Dedifferentiated amniotic fluid mesenchymal stem cell (primary cell): ENCODE measurements at regions not wholly inside any gene's neighbourhood (a gene's known extent, or its start where the extent isn't known, plus 50 kb on each side); places are given as distances from the start of the nearest gene placed in this dataset.

ENCODE experiments used
- DNase-seq: peaks from one replicate; pipeline ENCODE4 v3.0.0-alpha.2; 2016; ENCODE audit errors: extremely low spot score

DNA sequence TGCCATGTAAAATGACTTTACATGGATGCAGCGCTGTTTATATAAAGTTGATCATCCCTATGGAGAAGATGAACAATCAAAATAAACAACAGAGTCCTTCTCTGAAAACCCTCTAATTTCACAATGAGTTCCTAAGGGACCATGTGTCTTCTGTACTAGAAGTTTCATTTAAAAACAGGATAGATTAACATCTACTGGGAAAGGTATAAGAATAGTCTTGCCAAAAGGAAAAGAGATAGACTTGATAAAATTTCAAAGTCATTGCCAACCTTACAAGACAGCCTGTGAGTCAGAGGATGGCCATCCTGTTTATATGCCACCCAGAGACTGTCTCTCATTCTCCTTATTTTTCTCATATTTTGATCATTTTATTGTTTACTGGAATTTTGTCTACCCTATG is 367.1 kb upstream of the PDE4D start:
- DNase-seq = no peak

DNA sequence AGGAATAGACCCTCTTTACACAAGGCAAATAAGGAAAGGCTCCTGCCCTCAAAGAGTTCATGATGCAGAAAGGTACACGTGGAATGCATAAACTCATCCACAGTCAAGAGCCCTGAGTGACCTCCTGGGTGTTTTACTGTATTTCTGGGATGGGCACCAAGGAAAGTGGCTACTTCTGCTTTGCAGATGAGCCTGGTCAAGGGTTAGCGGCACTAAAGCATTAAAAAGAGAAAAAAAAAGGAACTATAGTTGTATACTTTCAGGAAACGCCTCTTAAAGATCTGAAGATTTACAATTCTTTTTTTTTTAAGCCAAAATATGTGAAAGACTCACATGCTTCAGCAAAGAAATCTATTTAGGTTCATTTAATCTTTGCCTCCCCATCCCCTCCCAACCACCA is 366.2 kb upstream of the PDE4D start:
- no peak for DNase-seq

DNA sequence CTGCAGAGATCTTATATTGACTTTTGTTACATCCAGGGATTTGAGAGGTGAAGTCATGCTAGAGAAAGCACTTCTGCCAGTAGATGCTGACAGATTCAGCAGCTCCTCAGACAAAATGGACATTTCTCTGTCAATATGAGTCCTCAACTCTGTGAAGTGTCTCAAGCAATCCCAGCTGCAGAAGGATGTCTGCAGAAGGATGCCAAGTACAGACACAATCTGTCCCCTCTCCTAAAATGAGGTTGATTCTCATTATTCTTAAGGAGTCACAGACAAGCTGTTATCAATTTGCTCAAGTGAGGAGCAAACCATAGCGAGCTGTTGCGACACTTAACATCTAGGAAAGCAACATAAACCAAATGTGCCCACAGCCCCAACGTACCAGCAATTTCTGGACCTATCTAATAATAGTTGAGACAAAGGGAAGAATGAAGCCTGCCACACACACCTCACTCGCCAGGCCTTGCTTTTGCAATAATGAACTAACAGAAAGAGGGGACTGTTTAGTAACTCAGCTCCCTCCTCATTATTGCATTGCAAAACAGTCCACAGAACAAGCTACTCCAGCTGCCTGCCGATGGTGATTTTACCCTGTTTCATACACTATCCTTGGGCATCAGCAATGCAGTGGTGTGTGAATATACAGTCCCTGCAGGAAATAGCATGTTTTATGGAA is 364.2 kb upstream of the PDE4D start:
- DNase-seq = no peak

DNA sequence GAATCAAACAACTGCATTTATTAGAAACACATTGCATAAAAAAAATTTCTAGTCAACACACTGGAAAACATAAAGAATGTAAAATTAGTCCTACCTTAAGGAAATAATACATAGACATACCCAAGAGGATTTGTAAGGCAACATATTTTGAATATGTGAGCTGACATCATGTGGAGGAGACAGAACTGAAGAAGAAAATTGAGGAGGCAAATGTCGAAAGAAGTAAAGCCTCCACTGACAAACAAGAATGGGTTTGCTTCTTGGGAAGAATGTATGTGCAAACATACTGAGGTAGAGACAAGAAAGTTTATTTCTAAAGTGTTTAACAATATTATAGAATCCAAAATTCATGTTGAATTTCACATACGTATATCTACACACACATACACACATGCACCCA is 363.0 kb upstream of the PDE4D start:
- no peak for DNase-seq

DNA sequence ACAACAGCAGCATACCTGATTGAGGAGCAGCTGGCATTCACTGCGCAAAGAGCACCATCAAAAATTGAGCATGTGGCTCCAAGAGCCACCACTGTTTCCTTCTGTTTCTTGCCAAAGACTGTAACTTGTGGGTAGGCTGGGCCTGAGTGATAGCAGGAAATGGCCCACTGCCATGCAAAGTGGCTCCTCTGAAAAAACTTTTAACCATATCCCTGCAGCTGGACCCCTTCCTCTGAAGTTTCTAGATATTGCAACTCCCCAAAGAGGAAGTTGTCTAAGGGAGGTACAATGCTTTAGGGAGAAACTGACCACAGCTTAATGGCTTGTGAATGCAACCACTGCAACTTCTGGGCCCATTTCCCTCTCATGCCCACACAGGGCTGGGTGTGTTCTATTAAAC is 355.4 kb upstream of the PDE4D start:
- no peak for DNase-seq

DNA sequence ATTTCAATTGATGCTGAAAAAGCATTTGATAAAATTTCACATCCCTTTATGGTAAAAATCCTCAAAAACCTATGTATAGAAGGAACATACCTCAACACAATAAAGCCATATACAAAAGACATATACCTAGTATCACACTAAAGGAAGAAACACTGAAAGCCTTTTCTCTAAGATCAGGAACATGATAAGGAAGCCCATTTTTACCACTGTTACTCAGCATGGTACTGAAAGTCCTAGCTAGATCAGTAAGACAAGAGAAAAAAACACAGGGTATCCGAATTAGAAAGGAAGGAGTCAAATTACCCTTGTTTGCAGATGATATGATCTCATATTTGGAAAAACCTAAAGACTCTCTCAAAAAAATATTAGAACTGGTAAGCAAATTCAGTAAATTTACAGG is 350.2 kb upstream of the PDE4D start:
- DNase-seq = no peak

DNA sequence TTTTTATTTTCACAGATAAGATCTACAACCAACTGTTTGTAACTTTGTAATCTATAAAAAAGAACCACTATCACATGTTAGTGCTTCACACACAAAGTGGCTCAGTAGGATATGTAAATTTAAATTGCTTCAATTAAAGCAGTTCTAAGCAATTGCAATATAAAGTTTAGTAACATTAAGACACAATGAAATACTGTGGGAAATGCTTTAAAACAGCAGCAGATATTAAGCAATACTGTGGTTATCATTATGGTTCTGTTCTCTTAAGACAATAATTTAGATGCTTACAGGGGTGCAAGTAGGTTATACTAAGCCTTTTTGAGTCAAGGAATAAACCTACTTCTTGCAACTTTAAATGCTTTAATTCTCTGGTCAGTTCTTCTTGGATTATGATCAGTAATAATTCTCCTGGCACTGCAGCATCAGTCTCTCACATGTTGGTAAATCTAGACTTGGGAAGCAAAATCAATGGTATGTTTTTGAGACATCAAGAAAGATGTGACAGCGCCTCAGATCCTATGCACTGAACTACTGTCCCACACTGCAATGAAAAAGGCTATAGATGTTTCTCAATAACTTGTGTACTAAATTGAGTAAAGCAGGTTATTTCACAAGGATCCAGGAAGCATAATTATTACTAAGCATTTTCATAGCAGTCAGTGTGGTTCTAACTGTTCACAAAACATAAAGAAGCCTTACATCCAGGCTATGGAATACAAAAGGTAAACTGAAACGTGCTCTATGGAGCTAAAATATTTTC is 338.7 kb upstream of the PDE4D start:
- no peak for DNase-seq

DNA sequence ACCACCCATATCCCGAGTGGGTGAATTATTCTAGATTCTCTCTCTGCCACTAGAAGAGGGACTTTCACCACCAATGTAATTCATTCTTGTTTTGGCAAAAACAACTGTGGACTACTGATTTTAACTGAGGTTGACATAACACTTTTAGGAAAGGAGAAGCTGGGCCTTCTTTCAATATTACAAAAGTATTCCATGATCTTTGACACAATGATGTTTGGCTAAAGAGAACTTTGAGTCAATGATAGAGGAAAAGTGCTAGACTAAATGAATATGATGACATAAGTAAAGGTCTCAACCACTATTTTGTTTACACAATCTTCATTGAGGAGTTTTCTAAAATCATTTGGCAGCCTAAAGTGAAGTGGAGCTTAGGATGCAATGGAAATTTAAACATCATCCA is 336.9 kb upstream of the PDE4D start:
- no peak for DNase-seq

DNA sequence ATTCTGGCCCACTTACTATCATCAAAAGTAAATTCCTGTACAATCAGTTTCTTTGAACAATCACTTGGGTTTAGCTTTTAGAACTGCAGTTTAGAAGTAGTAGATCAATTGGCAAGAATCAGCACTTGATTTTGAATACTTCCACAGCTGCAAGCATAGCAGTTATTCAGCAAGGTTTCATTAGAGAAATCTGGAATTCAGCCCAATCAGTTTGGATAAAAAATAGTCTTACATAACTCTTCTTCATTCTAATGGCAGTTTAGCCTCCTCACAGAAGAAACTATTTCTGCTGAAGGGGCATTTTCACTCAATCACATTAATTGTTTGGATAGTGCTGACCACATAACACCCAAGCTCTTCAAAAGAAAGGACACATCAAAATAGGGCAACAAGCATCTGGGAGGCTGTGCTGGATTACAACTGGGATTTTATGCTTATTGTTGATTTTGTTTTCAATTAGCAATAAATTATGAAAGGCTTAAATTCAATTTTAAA is 336.2 kb upstream of the PDE4D start:
- DNase-seq = no peak

DNA sequence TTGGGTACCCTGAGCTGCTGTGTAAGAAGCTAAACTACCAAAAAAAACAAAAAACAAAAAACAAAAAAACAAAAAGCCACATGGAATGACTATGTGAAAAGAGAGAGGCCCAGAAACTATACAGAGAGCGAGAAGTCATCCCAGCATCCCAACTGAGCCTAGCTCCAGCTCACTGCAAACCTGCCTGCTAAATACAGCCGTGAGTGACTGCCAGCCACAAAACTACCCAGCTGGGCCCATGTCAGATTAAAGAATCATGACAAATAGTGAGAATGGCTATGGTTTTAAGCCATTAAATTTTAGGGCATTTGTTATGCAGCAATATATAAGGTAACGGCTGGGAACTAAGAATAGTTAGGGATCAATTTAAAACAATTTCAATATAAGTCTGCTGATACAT is 335.1 kb upstream of the PDE4D start:
- no peak for DNase-seq

DNA sequence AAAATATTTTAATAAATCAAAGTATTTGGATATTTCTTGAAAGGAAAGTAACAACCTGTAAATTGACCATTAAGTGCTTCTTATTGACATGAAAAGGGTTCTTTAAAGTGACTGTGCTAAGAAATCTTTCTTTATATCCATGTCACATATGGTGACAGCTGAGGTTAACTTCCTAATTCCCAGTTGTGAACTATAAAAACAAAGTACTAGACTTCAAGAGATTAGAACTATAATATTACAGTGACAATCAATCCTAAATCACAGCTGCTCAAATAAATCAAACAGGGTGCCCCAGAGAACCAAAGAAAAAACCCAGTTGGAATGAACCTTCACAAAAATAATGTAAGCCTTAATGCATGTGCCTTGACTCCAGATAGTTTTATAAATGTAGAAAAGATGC is 332.6 kb upstream of the PDE4D start:
- no peak for DNase-seq

DNA sequence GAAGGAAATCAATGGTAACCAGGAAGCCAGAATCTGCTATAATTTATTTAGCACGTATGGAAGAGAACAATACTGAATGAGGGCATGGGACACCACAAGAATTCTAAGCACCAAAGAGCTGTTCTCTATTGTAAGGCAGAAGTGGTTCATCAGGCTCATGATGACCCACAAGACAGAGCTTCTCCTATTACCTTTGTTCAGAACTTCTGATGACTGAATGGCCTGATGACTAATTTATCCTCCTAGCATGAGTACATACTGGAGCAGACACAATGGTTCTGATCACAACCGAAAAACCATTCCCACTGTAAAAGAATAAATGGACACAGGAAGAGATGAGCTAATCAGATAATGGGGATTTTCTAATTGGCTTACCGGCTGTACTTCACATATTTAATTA is 329.8 kb upstream of the PDE4D start:
- DNase-seq = no peak

DNA sequence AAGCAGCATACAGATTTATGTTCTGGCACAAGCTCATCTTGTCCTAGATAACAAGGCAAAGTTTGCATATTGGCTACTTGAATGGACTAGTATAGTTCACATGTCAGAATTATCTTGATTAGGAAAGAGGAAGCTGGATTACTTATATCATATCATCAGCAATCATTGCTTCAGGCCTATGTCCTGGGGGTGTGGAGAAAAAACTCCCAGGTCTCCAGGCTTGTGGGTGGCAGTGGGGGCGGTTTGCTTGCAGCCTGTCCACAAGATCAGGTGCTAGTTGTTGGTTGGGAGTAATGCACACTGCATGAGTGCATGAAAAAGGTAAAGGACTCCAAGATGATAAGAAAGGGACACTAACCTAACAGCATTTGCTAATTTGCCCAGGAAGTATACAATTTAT is 326.4 kb upstream of the PDE4D start:
- no peak for DNase-seq

DNA sequence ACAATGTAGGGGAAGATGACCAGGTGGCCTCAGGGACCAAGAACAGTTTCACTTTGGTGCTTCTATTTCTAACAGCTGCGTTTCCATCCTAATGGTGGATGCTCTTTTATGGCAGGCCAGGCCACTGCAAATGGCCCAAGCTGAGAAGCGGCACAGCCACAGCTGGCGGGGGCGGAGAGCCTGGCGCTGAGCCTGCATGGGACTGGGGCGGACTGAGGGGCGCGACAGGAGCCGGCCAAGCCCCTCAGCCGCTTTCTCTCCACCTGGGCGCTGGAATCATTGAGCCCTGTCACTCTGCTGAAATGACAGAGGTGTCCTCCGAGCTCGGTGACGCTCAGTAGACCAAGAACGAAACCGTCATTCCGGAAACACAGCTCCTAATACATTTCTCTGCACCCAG is 317.3 kb upstream of the PDE4D start:
- DNase-seq = no peak

DNA sequence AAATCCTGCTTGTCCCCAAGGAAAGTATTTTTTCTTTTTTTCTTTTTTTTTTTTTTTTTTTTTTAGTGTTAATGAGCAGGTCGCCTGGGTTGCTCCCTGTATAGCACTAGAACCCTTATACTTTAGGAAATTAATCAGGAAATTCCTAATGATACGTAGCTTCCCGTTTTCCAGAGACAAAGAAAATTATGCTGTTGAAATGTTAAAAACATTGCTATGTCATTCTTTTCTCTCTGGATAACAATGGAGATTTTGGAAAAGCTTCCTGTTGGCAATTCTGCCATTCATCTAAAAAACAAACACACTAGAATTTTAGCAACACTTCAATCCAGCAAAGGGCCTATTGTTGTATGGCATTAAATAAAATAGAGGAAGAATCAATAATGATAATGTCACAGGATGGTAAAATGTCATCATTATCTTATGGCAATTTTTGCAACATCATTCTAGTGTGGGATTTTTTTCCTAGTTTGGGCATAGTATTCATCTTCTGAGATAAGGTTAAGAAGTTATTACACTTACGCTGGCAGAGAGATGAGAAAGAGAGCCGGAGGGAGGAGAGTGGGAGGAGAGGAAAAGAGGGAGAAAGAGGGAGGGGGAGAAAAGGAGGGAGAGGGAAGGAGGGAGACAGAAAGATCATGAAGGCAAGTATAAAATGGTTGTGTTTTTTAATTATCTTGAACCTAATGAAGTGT is 315.8 kb upstream of the PDE4D start:
- no peak for DNase-seq

DNA sequence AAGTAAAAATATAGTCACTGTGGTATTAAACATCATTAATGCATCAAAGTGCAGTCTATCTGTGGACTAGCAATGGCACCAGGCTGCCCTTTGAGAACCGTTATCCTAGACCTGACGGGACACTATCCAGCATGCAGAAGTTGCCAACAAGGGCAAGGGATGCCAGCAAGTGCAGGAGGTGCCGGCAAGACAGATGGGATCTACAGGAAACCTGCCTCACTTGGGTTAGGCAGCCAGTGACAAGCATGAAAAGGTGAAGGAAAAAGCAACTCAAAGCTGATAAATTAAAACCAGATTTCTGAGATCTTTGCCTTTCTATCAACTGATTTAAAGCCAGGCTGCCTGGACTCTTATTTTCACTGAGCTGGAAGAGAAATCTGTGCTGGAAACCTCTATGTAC is 315.2 kb upstream of the PDE4D start:
- DNase-seq = no peak

DNA sequence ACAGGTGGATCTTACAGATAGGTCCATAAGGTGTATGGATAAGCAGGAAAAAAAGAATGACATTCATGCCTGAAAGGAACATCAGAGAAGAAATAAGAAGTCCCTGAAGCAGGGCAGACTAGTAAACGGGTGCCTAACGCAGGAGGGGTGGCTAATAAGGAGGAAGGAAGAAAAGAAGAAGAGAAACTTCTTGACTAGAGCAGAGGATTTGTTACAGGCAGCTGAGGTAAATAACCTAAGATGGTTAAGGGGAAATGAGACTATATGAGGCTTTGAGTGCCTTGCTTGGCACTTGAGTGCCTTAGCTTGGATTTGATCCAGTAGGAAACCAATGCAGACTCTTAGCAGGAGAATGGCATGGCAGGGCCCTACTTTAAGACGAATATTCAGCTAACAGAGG is 313.5 kb upstream of the PDE4D start:
- DNase-seq = no peak

DNA sequence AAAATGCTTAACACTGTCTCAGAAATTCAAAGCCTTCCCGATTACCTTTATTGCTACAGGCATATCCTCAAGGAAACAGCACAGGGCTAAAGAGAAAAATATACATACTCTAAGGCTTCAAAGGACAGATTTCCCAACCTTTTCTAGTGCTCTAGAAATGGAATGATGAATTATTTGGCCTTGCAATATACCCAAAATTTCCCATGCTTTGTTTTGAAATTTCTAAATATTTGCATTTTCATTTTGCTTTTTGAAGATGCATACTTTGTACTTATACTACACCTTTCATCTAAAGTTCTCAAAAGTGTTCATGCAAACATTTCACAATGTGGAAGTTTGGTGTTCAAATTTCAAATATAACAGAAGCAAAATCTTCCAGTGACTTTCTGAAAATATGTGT is 312.7 kb upstream of the PDE4D start:
- DNase-seq = no peak

DNA sequence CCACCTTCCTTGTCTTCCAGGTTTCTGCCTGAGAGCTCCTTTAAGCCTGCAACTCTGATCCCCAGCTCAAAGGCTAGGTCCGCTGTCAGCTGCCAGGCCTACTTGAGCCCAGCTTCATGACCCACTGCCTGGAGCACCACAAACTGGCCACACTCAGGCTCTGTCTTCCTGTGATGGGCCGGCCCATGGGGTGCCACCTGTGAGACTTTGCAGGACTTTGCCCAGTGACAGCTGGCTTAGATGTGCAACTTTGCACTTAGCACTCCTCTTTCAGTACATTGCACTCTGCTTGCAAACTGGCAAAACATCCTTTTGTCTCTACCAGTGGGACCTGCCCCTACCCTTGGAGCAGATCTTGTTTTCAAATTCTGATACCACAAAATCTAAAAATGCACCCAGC is 311.5 kb upstream of the PDE4D start:
- DNase-seq = no peak

DNA sequence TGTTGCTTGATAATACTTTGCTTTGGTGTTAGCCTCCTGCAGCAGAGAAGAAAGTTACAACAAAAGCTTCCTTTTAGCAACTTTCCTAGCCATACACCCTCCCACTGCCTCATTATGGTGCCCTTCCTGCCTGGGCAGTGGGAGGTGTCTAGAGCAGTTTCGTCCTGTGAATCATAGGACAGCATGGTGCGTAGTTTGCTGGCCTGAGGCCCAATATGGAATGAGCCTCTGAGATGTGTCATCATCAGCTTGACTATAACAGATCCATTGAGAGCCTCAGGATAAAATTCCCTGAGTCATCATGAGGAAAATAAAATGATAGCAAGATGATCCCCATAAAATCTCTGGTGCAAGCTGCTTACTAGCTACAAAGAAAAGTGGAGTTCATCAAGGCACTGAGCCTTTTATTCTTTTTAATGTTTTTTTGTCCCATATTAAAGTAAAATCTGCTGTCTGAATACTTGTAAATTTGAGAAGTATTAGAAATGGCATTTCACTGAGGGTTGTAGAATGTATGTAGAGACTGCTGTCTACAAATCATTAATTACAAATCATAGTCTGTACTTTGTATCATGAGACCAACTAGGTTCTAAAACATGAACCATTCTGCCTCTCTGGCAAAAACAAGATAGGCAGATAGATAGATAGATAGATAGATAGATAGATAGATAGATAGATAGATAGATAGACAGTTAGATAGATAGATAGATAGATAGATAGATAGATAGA is 303.0 kb upstream of the PDE4D start:
- peak; percentile 91 for DNase-seq

DNA sequence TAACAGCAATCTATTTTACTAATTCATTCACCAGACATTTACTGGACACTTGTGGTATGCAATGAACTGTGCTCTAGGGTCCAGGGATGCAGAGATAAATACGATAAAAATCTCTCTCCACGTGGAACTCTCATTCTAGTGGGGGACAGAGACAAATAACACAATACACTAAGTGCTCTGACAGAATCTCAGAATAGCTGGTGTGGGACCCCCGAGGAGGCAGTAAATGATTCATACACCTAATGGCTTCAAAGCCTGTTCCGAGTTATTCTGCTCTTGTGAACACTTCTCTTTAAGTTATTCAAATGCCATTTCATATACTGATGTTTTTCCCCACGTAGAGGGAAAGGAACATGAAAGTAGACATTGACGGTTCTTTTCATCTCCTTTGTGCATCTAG is 302.0 kb upstream of the PDE4D start:
- DNase-seq = no peak

DNA sequence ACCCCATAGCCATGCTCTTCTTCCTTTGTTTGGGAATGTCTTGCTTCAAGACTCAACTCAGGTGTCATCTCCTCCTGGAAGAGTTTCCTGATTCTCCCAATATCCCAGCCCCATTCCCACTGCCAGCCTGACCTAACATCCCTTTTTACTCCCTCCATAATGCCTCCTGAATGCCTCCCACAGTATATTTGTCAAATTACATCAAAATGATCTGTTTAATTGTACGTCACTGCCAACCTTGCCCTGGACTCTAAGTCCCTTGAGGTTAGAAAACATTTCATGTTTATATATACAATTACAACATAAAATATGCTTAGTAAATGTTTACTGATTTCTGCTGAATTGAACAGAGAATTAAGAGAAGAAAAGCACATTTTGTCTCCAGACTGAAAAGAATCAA is 301.6 kb upstream of the PDE4D start:
- DNase-seq = no peak
